Stimulated activated CD4-positive, alpha-beta T cell treated with anti-CD3 and anti-CD28 coated beads, TNF-alpha, amount 100 ng/mL, for 24 hours (primary cell): ENCODE measurements at regions not wholly inside any gene's neighbourhood (a gene's known extent, or its start where the extent isn't known, plus 50 kb on each side); places are given as distances from the start of the nearest gene placed in this dataset.

ENCODE experiments used
- DNase-seq, 3 experiments: peaks; one replicate each; pipeline ENCODE4 v3.0.0-alpha.2; 2020; ENCODE audit warnings: low read depth in 3 of 3

- no peak for DNase-seq
Measured at GRCh38 chr10:81784111-81784597, 90.8 kb upstream of the NRG3 start.

DNA sequence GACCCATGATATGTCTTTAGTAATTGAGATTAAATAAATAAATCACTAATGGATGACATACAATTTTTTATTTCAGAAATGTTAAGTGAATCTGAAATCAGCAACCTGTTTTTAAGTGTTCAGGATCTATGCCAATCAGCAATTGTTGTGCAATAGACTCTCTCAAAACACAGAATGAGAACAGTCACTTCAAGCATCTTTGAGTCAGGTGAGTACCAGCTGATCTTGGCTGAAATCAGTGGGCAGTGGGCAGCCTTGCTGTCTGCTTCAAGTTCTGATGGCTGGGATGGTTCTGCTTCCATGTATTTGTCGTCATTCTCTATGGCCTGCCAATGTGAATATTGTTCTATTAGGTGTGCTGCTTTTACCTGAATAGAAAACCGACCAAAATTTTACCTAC, 82.3 kb upstream of the NRG3 start:
- DNase-seq: no peak

- DNase-seq: no peak
Measured at GRCh38 chr10:81806842-81807241, 68.2 kb upstream of the NRG3 start.

- no peak for DNase-seq
Measured at GRCh38 chr10:81814842-81815241, 60.2 kb upstream of the NRG3 start.

GRCh38 chr10:81817596-81818170, 57.3 kb upstream of the NRG3 start:
- DNase-seq: no peak

DNA sequence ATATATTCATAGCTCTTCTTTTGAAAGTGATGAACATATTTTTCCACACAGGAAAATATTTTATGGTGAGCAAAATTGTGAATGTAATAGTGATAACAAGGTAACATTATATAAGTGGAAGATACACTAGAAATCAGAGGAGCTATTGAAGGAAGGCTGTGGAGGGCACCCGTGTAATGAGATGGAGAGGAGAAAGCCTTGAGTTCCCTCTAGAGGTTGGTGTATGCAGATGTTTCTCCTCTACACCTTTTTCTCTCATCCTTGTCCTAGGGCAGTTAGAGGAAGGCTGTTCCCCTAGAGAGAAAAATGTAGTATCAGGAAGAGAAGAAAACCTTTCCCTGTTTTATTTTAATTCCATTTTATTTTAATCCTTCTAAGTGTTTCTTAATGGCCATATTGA, 54.6 kb upstream of the NRG3 start:
- no peak for DNase-seq
